HEK293T (cell line): ENCODE measurements at regions not wholly inside any gene's neighbourhood (a gene's known extent, or its start where the extent isn't known, plus 50 kb on each side); places are given as distances from the start of the nearest gene placed in this dataset.
A peak's percentile ranks its signal among the peaks of the same experiment; 100 is the strongest.

ENCODE experiments used
- CTCF ChIA-PET: fragments of 350-600 bp; formaldehyde crosslinking; extraction: SDS; loops from one replicate; lab custom pipeline; 2021; ENCODE audit warnings: antibody characterized with exemption, inconsistent platforms; lab: Yijun Ruan, JAX
- POLR2A ChIA-PET: fragments of 350-600 bp; formaldehyde crosslinking; extraction: SDS; loops from one replicate; lab custom pipeline; 2020; ENCODE audit warnings: antibody characterized with exemption, inconsistent platforms; lab: Yijun Ruan, JAX
- DNase-seq: peaks from one replicate; pipeline ENCODE4 v3.0.0; 2012; ENCODE audit warnings: mixed read lengths; ENCODE audit errors: extremely low spot score
- ARNT ChIP-seq: fragments of 450-650 bp; IDR thresholded peaks from 2 replicates; pipeline ENCODE4 v1.6.1; 2017; ENCODE audit warnings: mild to moderate bottlenecking
- BHLHE40 ChIP-seq: fragments of 450-650 bp; IDR thresholded peaks from 2 replicates; pipeline ENCODE4 v1.6.1; 2016; ENCODE audit warnings: mild to moderate bottlenecking, moderate library complexity, borderline replicate concordance
- CTBP1 ChIP-seq: fragments of 450-650 bp; IDR thresholded peaks from 2 replicates; pipeline ENCODE4 v1.6.1; 2016; ENCODE audit warnings: borderline replicate concordance
- ELF4 ChIP-seq: fragments of 450-650 bp; IDR thresholded peaks from 2 replicates; pipeline ENCODE4 v1.6.1; 2017; ENCODE audit warnings: antibody characterized with exemption
- FOXA1 ChIP-seq: fragments of 450-650 bp; IDR thresholded peaks from 2 replicates; pipeline ENCODE4 v1.6.1; 2016; ENCODE audit warnings: mild to moderate bottlenecking
- FOXK2 ChIP-seq: fragments of 450-650 bp; IDR thresholded peaks from 2 replicates; pipeline ENCODE4 v1.6.1; 2016; ENCODE audit warnings: mild to moderate bottlenecking
- FOXM1 ChIP-seq: fragments of 450-650 bp; IDR thresholded peaks from 2 replicates; pipeline ENCODE4 v1.6.1; 2017; ENCODE audit warnings: mild to moderate bottlenecking, borderline replicate concordance
- HDGF ChIP-seq: fragments of 450-650 bp; IDR thresholded peaks from 2 replicates; pipeline ENCODE4 v1.6.1; 2017; ENCODE audit warnings: antibody characterized with exemption, borderline replicate concordance
- L3MBTL2 ChIP-seq: fragments of 450-650 bp; conservative IDR thresholded peaks from 2 replicates; pipeline ENCODE4 v1.6.1; 2016; ENCODE audit warnings: mild to moderate bottlenecking
- LEF1 ChIP-seq: fragments of 450-650 bp; IDR thresholded peaks from 2 replicates; pipeline ENCODE4 v1.6.1; 2017; ENCODE audit warnings: mild to moderate bottlenecking, borderline replicate concordance
- NFRKB ChIP-seq: fragments of 450-650 bp; IDR thresholded peaks from 2 replicates; pipeline ENCODE4 v1.6.1; 2016; ENCODE audit warnings: mild to moderate bottlenecking, moderate library complexity
- PKNOX1 ChIP-seq: fragments of 450-650 bp; IDR thresholded peaks from 2 replicates; pipeline ENCODE4 v1.6.1; 2016
- SP1 ChIP-seq: fragments of 450-650 bp; IDR thresholded peaks from 2 replicates; pipeline ENCODE4 v1.6.1; 2017
- SUZ12 ChIP-seq: fragments of 450-650 bp; IDR thresholded peaks from 2 replicates; pipeline ENCODE4 v1.6.1; 2016; ENCODE audit warnings: mild to moderate bottlenecking
- TARDBP ChIP-seq: fragments of 450-650 bp; IDR thresholded peaks from 2 replicates; pipeline ENCODE4 v1.6.1; 2016
- ZNF384 ChIP-seq: fragments of 450-650 bp; IDR thresholded peaks from 2 replicates; pipeline ENCODE4 v1.6.1; 2016

GRCh38 chr18:25832001-25832604, 258.3 kb downstream of the SS18 start:
- POLR2A ChIA-PET: interaction anchor here (0.6 kb wide), 1 partner anchor 1015 kb away, joined by 3 read pairs; no protein-coding TSS in a partner anchor
- TF ChIP-seq FOXM1 (no peak), PKNOX1 (no peak), SUZ12 (no peak), TARDBP (no peak), LEF1 (no peak), BHLHE40 (no peak), SP1 (no peak), NFRKB (no peak), ZNF384 (peak; percentile 68)
- CTCF ChIA-PET: interaction anchor here (0.6 to 1.8 kb wide), 10 partner anchors 11 to 826 kb away, joined by 3 to 9 read pairs (median 4); no protein-coding TSS in a partner anchor
- DNase-seq: peak; percentile 77

- CTCF ChIA-PET: interaction anchor here (0.7 to 1.8 kb wide), 4 partner anchors 12 to 235 kb away, joined by 3 to 7 read pairs (median 4); no protein-coding TSS in a partner anchor
- TF ChIP-seq ZNF384 (no peak), L3MBTL2 (no peak), CTBP1 (no peak), SP1 (no peak), SUZ12 (no peak), BHLHE40 (no peak), ARNT (no peak), NFRKB (no peak), TARDBP (no peak), PKNOX1 (no peak), FOXA1 (no peak), FOXK2 (no peak)
- no peak for DNase-seq
- POLR2A ChIA-PET: interaction anchor here (0.6 kb wide), 1 partner anchor 1015 kb away, joined by 3 read pairs; no protein-coding TSS in a partner anchor
These were observed 259.1 kb downstream of the SS18 start for GRCh38 chr18:25831301-25831701.

GRCh38 chr18:25830787-25831186, 259.6 kb downstream of the SS18 start:
- POLR2A ChIA-PET: no interaction called here

GRCh38 chr18:25827961-25828561, 262.4 kb downstream of the SS18 start:
- DNase-seq: no peak
- no peak for TF ChIP-seq FOXM1
- no peak for TF ChIP-seq TARDBP
- TF ChIP-seq ZNF384: no peak
- no peak for TF ChIP-seq NFRKB
- no peak for TF ChIP-seq ELF4
- TF ChIP-seq HDGF: no peak
- TF ChIP-seq SP1: no peak
- TF ChIP-seq SUZ12: no peak
- POLR2A ChIA-PET: no interaction called here
- CTCF ChIA-PET: no interaction called here

More at GRCh38 chr18:25830787-25831186, 259.6 kb downstream of the SS18 start:
- TF ChIP-seq CTBP1 (no peak), L3MBTL2 (no peak), ARNT (no peak), LEF1 (no peak), BHLHE40 (no peak), NFRKB (no peak), PKNOX1 (no peak), ELF4 (no peak), TARDBP (no peak), SUZ12 (no peak), SP1 (no peak), FOXA1 (no peak), FOXK2 (no peak)
- CTCF ChIA-PET: no interaction called here
- no peak for DNase-seq

GRCh38 chr18:25827228-25827627, 263.2 kb downstream of the SS18 start:
- TF ChIP-seq FOXA1: no peak
- no peak for TF ChIP-seq PKNOX1
- TF ChIP-seq ZNF384: no peak
- no peak for TF ChIP-seq SP1
- no peak for TF ChIP-seq CTBP1
- TF ChIP-seq HDGF: no peak
- no peak for TF ChIP-seq L3MBTL2
- no peak for TF ChIP-seq FOXM1
- no peak for TF ChIP-seq TARDBP
- TF ChIP-seq FOXK2: no peak
- TF ChIP-seq ARNT: no peak
- TF ChIP-seq SUZ12: no peak
- TF ChIP-seq BHLHE40: no peak
- DNase-seq: no peak
- CTCF ChIA-PET: no interaction called here
- POLR2A ChIA-PET: no interaction called here

- ChIA-PET CTCF (no interaction called here), POLR2A (no interaction called here)
- TF ChIP-seq BHLHE40: no peak
- TF ChIP-seq FOXK2: no peak
- TF ChIP-seq ZNF384: no peak
- no peak for TF ChIP-seq HDGF
- no peak for TF ChIP-seq CTBP1
- TF ChIP-seq FOXA1: no peak
- TF ChIP-seq ELF4: no peak
- TF ChIP-seq ARNT: no peak
- no peak for TF ChIP-seq SUZ12
- TF ChIP-seq LEF1: no peak
- no peak for TF ChIP-seq TARDBP
- TF ChIP-seq SP1: no peak
- no peak for TF ChIP-seq NFRKB
- TF ChIP-seq PKNOX1: no peak
- no peak for TF ChIP-seq FOXM1
- no peak for TF ChIP-seq L3MBTL2
- DNase-seq: no peak
These were observed 263.6 kb downstream of the SS18 start for GRCh38 chr18:25826823-25827222.
